ENCODE measurements at regions not wholly inside any gene's neighbourhood (a gene's known extent, or its start where the extent isn't known, plus 50 kb on each side); places are given as distances from the start of the nearest gene placed in this dataset.
A peak's percentile ranks its signal among the peaks of the same experiment; 100 is the strongest.

- TF ChIP-seq MEF2A (IDR thresholded peaks at IDR 0.05; ENCODE audit: borderline replicate concordance, low read depth) = peak; percentile 47; the same call in 1 of the 2 replicates
- TF ChIP-seq EP300 (IDR thresholded peaks at IDR 0.05; ENCODE audit: borderline replicate concordance in 1 of 2, low read depth in 1 of 2, low read length in 1 of 2) = peak; percentile 62 to 99
- no peak for TF ChIP-seq CTCF (IDR thresholded peaks at IDR 0.05)
- TF ChIP-seq RAD21 (IDR thresholded peaks at IDR 0.05; ENCODE audit: low read length) = no peak
- TF ChIP-seq SIN3A (IDR thresholded peaks at IDR 0.05; ENCODE audit: borderline replicate concordance, low read depth, low read length) = peak; percentile 81; the same call in 1 of the 2 replicates
- no peak for TF ChIP-seq CHD2 (IDR thresholded peaks at IDR 0.05; ENCODE audit: low read length, partially characterized antibody)
- TF ChIP-seq TEAD4 (IDR thresholded peaks at IDR 0.05; ENCODE audit: borderline replicate concordance, insufficient read depth) = peak; percentile 97
These were observed 97.0 kb upstream of the LNX1 start for GRCh38 chr4:53688186-53688790.
